ENCODE measurements at regions not wholly inside any gene's neighbourhood (a gene's known extent, or its start where the extent isn't known, plus 50 kb on each side); places are given as distances from the start of the nearest gene placed in this dataset.
A peak's percentile ranks its signal among the peaks of the same experiment; 100 is the strongest.

DNA sequence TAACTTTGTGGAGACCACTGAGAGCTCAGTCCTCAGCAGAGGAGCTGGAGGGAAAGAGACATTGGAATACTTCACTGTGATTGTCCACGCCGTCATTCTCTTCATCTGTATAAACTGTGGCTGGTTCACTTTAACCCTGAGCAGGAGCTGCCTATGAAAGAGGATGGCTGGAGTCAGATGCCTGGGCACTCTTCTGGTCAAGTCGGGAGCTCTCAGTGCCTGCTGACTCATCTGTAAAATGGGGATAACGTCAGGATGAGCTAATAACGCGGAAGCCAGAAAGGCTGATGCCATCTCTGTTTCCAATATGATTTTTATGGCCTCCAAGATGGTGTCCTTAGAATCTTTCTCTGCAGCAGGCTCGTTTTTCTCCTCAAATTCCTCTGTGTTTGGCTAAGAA lies 51.6 kb upstream of the MRPS22 start:
- no peak for TF ChIP-seq CTCF (IDR thresholded peaks at IDR 0.05; ENCODE audit: low read depth, low read length, missing control alignments)
- no peak overlapping the region for H3K4me3 ChIP-seq (replicated peaks; ENCODE audit: low read depth, low read length)
- DNase-seq (ENCODE audit: extremely low read depth, low read depth), result no peak

- H3K4me3 ChIP-seq (replicated peaks; ENCODE audit: low read depth, low read length), result no peak overlapping the region
- no peak for TF ChIP-seq CTCF (IDR thresholded peaks at IDR 0.05; ENCODE audit: low read depth, low read length, missing control alignments)
- DNase-seq (ENCODE audit: extremely low read depth, low read depth), result peak; percentile 52
These were observed 50.8 kb upstream of the MRPS22 start for GRCh38 chr3:139292711-139293664.

DNA sequence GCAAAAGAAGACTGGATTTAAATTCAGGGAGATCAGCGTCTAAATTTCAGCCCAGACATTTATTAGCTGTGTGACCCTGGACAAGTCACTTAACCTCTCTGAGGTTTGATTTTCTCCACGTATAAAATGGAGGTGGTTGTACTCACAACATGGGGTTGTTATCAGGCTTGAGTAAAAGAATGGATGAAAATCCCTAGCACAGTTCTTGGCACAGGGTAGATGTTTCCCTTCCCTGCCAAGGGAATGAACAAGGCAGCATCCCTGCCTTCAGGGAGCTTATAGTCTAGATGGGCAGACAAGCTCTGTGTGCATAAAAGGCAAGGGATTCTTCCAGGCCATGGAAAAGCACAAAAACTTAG lies 50.2 kb upstream of the MRPS22 start:
- H3K4me3 ChIP-seq (replicated peaks; ENCODE audit: low read depth, low read length), result no peak overlapping the region
- TF ChIP-seq CTCF (IDR thresholded peaks at IDR 0.05; ENCODE audit: low read depth, low read length, missing control alignments), result no peak
- DNase-seq (ENCODE audit: extremely low read depth, low read depth), result no peak

Data from HFF-Myc (cell line).